ENCODE measurements at regions not wholly inside any gene's neighbourhood (a gene's known extent, or its start where the extent isn't known, plus 50 kb on each side); places are given as distances from the start of the nearest gene placed in this dataset.

DNA sequence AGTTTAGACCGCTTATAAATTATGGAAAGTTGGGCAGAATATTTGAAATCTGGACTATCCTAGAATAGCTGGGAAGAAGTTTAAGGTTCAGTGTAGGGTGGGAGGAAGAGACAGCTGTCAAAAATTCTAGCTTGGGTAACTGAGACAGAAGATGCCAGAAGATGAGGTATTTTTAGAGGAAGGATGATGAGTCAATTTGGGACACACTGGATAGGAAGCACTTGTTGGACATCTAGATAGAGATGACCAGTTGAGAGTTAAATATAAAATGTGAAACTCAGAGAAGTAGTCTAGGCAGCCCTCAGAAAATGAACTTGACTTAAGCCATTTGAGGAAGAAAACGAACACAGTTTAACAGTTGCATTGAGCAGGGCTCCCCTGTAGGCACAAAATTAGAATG, 137.9 kb upstream of the MAP9 start:
- no peaks in the 10 kb centered on the region for H3K9me3 ChIP-seq (ENCODE audit: control insufficient read depth in 1 of 2, insufficient read depth in 1 of 2, low read length in 2 of 2)
- no peaks in the 10 kb centered on the region for H3K27me3 ChIP-seq (ENCODE audit: control insufficient read depth in 1 of 2, insufficient read depth in 2 of 2, low read length in 2 of 2)
- no peaks in the 10 kb centered on the region for H3K36me3 ChIP-seq (ENCODE audit: insufficient read depth, low read length)
- DNase-seq (no peak), ATAC-seq (ENCODE audit: poor library complexity) (no peak)
- no peak overlapping the region for H3K27ac ChIP-seq (ENCODE audit: low read depth in 1 of 2, low read length in 2 of 2)
- POLR2A ChIA-PET: no interaction called here
- CTCF ChIA-PET: interaction anchor here (0.6 kb wide), 1 partner anchor 10 kb away, joined by 3 read pairs; no protein-coding TSS in a partner anchor
- H3K4me3 Mint-ChIP-seq: no peak overlapping the region
- H3K4me1 ChIP-seq (ENCODE audit: insufficient read depth, low read length): no peaks in the 10 kb centered on the region
- peaks cover 5% of the 10 kb centered on the region for H3K27me3 Mint-ChIP-seq
- H3K9me3 Mint-ChIP-seq: no peaks in the 10 kb centered on the region
- no peak overlapping the region for H3K27ac Mint-ChIP-seq
- no peaks in the 10 kb centered on the region for H3K4me1 Mint-ChIP-seq (ENCODE audit: low read depth)
- H3K36me3 Mint-ChIP-seq (ENCODE audit: low read depth): no peaks in the 10 kb centered on the region
- TF ChIP-seq, protein P1, sequence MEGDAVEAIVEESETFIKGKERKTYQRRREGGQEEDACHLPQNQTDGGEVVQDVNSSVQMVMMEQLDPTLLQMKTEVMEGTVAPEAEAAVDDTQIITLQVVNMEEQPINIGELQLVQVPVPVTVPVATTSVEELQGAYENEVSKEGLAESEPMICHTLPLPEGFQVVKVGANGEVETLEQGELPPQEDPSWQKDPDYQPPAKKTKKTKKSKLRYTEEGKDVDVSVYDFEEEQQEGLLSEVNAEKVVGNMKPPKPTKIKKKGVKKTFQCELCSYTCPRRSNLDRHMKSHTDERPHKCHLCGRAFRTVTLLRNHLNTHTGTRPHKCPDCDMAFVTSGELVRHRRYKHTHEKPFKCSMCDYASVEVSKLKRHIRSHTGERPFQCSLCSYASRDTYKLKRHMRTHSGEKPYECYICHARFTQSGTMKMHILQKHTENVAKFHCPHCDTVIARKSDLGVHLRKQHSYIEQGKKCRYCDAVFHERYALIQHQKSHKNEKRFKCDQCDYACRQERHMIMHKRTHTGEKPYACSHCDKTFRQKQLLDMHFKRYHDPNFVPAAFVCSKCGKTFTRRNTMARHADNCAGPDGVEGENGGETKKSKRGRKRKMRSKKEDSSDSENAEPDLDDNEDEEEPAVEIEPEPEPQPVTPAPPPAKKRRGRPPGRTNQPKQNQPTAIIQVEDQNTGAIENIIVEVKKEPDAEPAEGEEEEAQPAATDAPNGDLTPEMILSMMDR (IDR thresholded peaks at IDR 0.05): no peak
- H3K4me3 ChIP-seq (ENCODE audit: low read length): no peak overlapping the region
- intact Hi-C loops (cut with DNase I, micrococcal nuclease): no loop called here

DNA sequence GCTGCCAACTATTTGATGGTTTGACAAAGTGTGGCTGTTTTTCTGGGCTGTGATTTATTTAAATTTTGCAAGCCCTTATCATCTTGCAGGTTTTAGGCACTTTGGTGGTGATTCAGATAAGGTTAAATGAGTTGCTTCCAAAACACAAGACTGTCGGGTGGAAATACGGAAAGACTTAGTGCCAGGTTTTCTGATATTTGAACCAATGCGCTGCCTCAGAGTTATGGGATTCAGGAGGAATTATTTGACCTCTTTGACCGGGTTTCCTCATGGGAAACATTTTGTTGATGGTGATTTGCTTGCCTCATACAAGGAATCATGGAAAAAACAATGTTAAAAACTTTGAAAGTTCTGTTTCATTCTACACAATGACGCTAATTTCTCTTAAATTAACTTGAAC, 136.1 kb upstream of the MAP9 start:
- ChIA-PET CTCF (no interaction called here), POLR2A (no interaction called here)
- ATAC-seq (ENCODE audit: poor library complexity) (no peak), DNase-seq (no peak)
- Histone ChIP-seq H3K4me3 (ENCODE audit: low read length) (no peak overlapping the region), H3K27me3 (ENCODE audit: control insufficient read depth in 1 of 2, insufficient read depth in 2 of 2, low read length in 2 of 2) (no peaks in the 10 kb centered on the region), H3K9me3 (ENCODE audit: control insufficient read depth in 1 of 2, insufficient read depth in 1 of 2, low read length in 2 of 2) (no peaks in the 10 kb centered on the region), H3K4me1 (ENCODE audit: insufficient read depth, low read length) (no peaks in the 10 kb centered on the region), H3K36me3 (ENCODE audit: insufficient read depth, low read length) (no peaks in the 10 kb centered on the region), H3K27ac (ENCODE audit: low read depth in 1 of 2, low read length in 2 of 2) (no peak overlapping the region)
- intact Hi-C loops (cut with DNase I, micrococcal nuclease): no loop called here
- TF ChIP-seq, protein P1 (IDR thresholded peaks at IDR 0.05): no peak
- Mint-ChIP-seq H3K4me1 (ENCODE audit: low read depth) (no peaks in the 10 kb centered on the region), H3K36me3 (ENCODE audit: low read depth) (no peaks in the 10 kb centered on the region), H3K4me3 (no peak overlapping the region), H3K27ac (no peak overlapping the region), H3K9me3 (no peaks in the 10 kb centered on the region), H3K27me3 (peaks cover 5% of the 10 kb centered on the region)

DNA sequence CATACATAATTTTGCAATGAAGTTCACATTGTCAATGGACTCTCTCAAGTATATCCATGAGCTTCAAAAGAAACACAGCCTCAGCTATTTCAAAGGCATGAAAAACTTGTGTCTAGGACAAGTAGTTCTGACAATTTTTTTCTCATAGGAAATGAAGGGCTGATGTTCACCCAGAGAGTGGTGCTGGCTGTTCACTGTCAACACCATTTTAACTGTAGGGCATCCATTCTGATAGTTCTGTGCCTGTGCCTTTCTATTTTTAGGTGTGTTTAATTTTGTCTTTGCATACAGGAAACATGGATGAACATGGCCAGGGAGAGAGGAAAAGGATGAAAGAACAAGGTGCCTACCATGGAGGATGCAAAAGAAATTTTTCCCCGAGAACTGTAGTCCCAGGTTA, 135.3 kb upstream of the MAP9 start:
- no peak overlapping the region for H3K27ac Mint-ChIP-seq

More for the DNA sequence above, 135.3 kb upstream of the MAP9 start:
- POLR2A ChIA-PET: no interaction called here
- DNase-seq (no peak), ATAC-seq (ENCODE audit: poor library complexity) (no peak)
- Histone ChIP-seq H3K36me3 (ENCODE audit: insufficient read depth, low read length) (no peaks in the 10 kb centered on the region), H3K27me3 (ENCODE audit: control insufficient read depth in 1 of 2, insufficient read depth in 2 of 2, low read length in 2 of 2) (no peaks in the 10 kb centered on the region), H3K27ac (ENCODE audit: low read depth in 1 of 2, low read length in 2 of 2) (no peak overlapping the region), H3K4me1 (ENCODE audit: insufficient read depth, low read length) (no peaks in the 10 kb centered on the region), H3K4me3 (ENCODE audit: low read length) (no peak overlapping the region), H3K9me3 (ENCODE audit: control insufficient read depth in 1 of 2, insufficient read depth in 1 of 2, low read length in 2 of 2) (no peaks in the 10 kb centered on the region)
- CTCF ChIA-PET: no interaction called here
- TF ChIP-seq, protein P1 (IDR thresholded peaks at IDR 0.05): no peak
- intact Hi-C loops (cut with DNase I, micrococcal nuclease): no loop called here
- no peaks in the 10 kb centered on the region for H3K36me3 Mint-ChIP-seq (ENCODE audit: low read depth)
- H3K4me1 Mint-ChIP-seq (ENCODE audit: low read depth): no peaks in the 10 kb centered on the region
- H3K9me3 Mint-ChIP-seq: no peaks in the 10 kb centered on the region
- H3K27me3 Mint-ChIP-seq: peaks cover 5% of the 10 kb centered on the region
- no peak overlapping the region for H3K4me3 Mint-ChIP-seq

Measured in CD4-positive, alpha-beta T cell (primary cell).